Endodermal cell (in vitro differentiated cells): ENCODE measurements at regions not wholly inside any gene's neighbourhood (a gene's known extent, or its start where the extent isn't known, plus 50 kb on each side); places are given as distances from the start of the nearest gene placed in this dataset.
"Not testable (repeated sequence)": the region's sequence is repeated elsewhere in the genome, so short reads cannot be mapped to it uniquely, and the experiment has no call there.

Experiments used
- DNase-seq: peaks from one replicate; pipeline ENCODE4 v3.0.0-alpha.2; 2017
- H3K27ac ChIP-seq: 2 replicates; pipeline ENCODE4 v1.5.1; 2013; ENCODE audit warnings: mild to moderate bottlenecking, low read depth, low read length, moderate library complexity
- H3K27me3 ChIP-seq: 2 replicates; pipeline ENCODE4 v1.6.1; 2013; ENCODE audit warnings: mild to moderate bottlenecking, low read length, moderate library complexity; ENCODE audit not compliant: insufficient read depth, control insufficient read depth, poor library complexity, severe bottlenecking
- H3K36me3 ChIP-seq: 2 replicates; pipeline ENCODE4 v1.7.0; 2013; ENCODE audit warnings: mild to moderate bottlenecking, low read length, moderate library complexity; ENCODE audit not compliant: control insufficient read depth, insufficient read depth
- H3K4me1 ChIP-seq: one replicate; pipeline ENCODE4 v1.7.0; 2013; ENCODE audit warnings: low read length; ENCODE audit not compliant: control insufficient read depth, insufficient read depth
- H3K4me3 ChIP-seq: 2 replicates; pipeline ENCODE4 v1.5.1; 2013; ENCODE audit warnings: mild to moderate bottlenecking, low read length, moderate library complexity
- H3K9ac ChIP-seq: 2 replicates; pipeline ENCODE4 v1.6.1; 2013; ENCODE audit warnings: mild to moderate bottlenecking, low read length, moderate library complexity; ENCODE audit not compliant: poor library complexity, severe bottlenecking; ENCODE audit errors: extremely low read depth
- H3K9me3 ChIP-seq: 2 replicates; pipeline ENCODE4 v1.6.1; 2013; ENCODE audit warnings: mild to moderate bottlenecking, low read length, moderate library complexity; ENCODE audit not compliant: control insufficient read depth
- H3K27ac Mint-ChIP-seq: 2 replicates; pipeline ENCODE4 v1.8.0; 2020; ENCODE audit warnings: mixed read lengths
- H3K27me3 Mint-ChIP-seq: 2 replicates; pipeline ENCODE4 v1.8.0; 2021; ENCODE audit warnings: mild to moderate bottlenecking, mixed read lengths; ENCODE audit not compliant: insufficient read depth
- H3K36me3 Mint-ChIP-seq: 2 replicates; pipeline ENCODE4 v1.8.0; 2020; ENCODE audit warnings: low read depth, mixed read lengths
- H3K4me1 Mint-ChIP-seq: 2 replicates; pipeline ENCODE4 v1.8.0; 2020; ENCODE audit warnings: mixed read lengths
- H3K4me3 Mint-ChIP-seq: 2 replicates; pipeline ENCODE4 v1.8.0; 2020; ENCODE audit warnings: mild to moderate bottlenecking, moderate library complexity, mixed read lengths
- H3K9me3 Mint-ChIP-seq: 2 replicates; pipeline ENCODE4 v1.8.0; 2020; ENCODE audit warnings: mild to moderate bottlenecking, mixed read lengths
- CTCF ChIP-seq: fragments of 200-600 bp; sonication (generic); conservative IDR thresholded peaks from 2 replicates; pipeline ENCODE4 v1.5.0; 2021; ENCODE audit warnings: antibody characterized with exemption, mild to moderate bottlenecking
- WGBS, 2 experiments: methylation state at CpG; one replicate each; pipeline versions ENCODE4 v1.1.5 to v1.1.7; 2013; ENCODE audit warnings: missing lambda C conversion rate in 2 of 2, mixed read lengths in 1 of 2; ENCODE audit not compliant: insufficient coverage in 1 of 2, insufficient read length in 1 of 2; 5-methylcytosine and 5-hydroxymethylcytosine counted together

DNA sequence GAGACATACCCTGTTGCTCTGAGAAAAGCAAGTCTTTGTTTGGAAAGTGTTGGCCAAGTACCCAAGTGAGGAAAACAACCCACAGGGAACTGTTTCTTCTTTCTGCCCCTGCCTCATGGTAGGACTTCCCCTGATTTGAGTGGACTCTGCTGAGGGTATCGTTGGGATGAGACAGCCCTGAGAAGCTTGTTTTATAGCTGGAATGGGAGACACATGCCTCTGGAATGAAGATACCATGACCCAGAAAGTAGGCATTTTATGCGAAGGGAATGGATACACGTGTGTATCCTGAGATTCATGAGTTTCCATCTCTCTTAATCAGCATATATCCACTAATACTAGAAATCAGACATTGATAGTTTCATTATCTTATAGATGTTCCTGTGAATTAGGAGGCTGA, 382.3 kb downstream of the ATP23 start:
- Mint-ChIP-seq H3K4me3 (no peak overlapping the region), H3K9me3 (peaks cover 10% of the 10 kb centered on the region), H3K27me3 (peaks cover 29% of the 10 kb centered on the region), H3K36me3 (no peaks in the 10 kb centered on the region), H3K27ac (no peak overlapping the region), H3K4me1 (peaks cover 18% of the 10 kb centered on the region)
- no peak overlapping the region for H3K4me3 ChIP-seq
- H3K36me3 ChIP-seq: no peaks in the 10 kb centered on the region
- 83 to 98% methylated on average over 1 to 3 of the region's 3 CpGs for WGBS, 2 experiments
- DNase-seq: no peak
- H3K27me3 ChIP-seq: no peaks in the 10 kb centered on the region
- no peak for TF ChIP-seq CTCF
- H3K9me3 ChIP-seq: peaks cover 12% of the 10 kb centered on the region
- H3K27ac ChIP-seq: no peak overlapping the region
- no peak overlapping the region for H3K9ac ChIP-seq
- H3K4me1 ChIP-seq: peaks cover 2% of the 10 kb centered on the region

DNA sequence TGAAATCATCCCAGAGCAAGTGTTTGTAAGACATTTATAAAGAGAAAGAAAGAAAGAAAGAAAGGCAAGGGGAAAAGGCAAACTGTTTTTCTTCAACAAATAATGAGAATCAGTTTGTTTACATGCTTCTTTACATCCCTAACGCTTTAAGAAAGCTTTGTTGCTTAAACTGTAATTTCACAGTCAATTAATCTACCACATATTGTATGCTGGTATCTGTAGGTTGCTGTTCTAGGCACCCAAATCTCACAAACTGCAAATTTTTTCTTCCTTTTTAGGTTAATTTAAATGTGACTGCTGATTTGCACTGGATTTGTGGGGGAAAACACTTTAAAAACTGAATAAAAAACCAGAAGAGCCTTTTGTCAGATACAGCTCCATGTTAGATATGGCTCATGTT, 384.2 kb downstream of the ATP23 start:
- Mint-ChIP-seq H3K9me3 (no peaks in the 10 kb centered on the region), H3K36me3 (no peaks in the 10 kb centered on the region), H3K4me3 (no peak overlapping the region), H3K27me3 (peaks cover 29% of the 10 kb centered on the region), H3K4me1 (peaks cover 18% of the 10 kb centered on the region), H3K27ac (no peak overlapping the region)
- no peak for TF ChIP-seq CTCF
- H3K27me3 ChIP-seq: no peaks in the 10 kb centered on the region
- no peaks in the 10 kb centered on the region for H3K9me3 ChIP-seq
- H3K4me1 ChIP-seq: peaks cover 2% of the 10 kb centered on the region
- DNase-seq: no peak
- H3K4me3 ChIP-seq: no peak overlapping the region
- H3K9ac ChIP-seq: no peak overlapping the region
- 50% methylated on average over 1 of the region's 1 CpG; no CpG with 5 or more reads in 1 of the 2 experiments for WGBS, 2 experiments
- no peaks in the 10 kb centered on the region for H3K36me3 ChIP-seq
- H3K27ac ChIP-seq: no peak overlapping the region

GRCh38 chr12:58326534-58326933, 385.2 kb downstream of the ATP23 start:
- no peak for TF ChIP-seq CTCF
- Histone ChIP-seq H3K27ac (no peak overlapping the region), H3K36me3 (no peaks in the 10 kb centered on the region), H3K9ac (no peak overlapping the region), H3K9me3 (no peaks in the 10 kb centered on the region), H3K4me1 (peaks cover 2% of the 10 kb centered on the region), H3K27me3 (no peaks in the 10 kb centered on the region), H3K4me3 (no peak overlapping the region)
- Mint-ChIP-seq H3K27me3 (peaks cover 29% of the 10 kb centered on the region), H3K27ac (no peak overlapping the region), H3K4me3 (no peak overlapping the region), H3K9me3 (no peaks in the 10 kb centered on the region), H3K4me1 (peaks cover 18% of the 10 kb centered on the region), H3K36me3 (no peaks in the 10 kb centered on the region)
- no peak for DNase-seq
- 92 to 100% methylated on average over 1 to 3 of the region's 3 CpGs for WGBS, 2 experiments

- not testable (repeated sequence) for H3K27me3 Mint-ChIP-seq, H3K36me3 Mint-ChIP-seq, H3K4me3 Mint-ChIP-seq, H3K27ac Mint-ChIP-seq, H3K4me3 ChIP-seq, H3K4me1 ChIP-seq, DNase-seq, H3K27ac ChIP-seq, H3K9ac ChIP-seq, H3K27me3 ChIP-seq, H3K36me3 ChIP-seq, H3K9me3 Mint-ChIP-seq, H3K9me3 ChIP-seq, H3K4me1 Mint-ChIP-seq
- 88% methylated on average over 2 of the region's 5 CpGs; no CpG with 5 or more reads in 1 of the 2 experiments for WGBS, 2 experiments
These were observed 395.3 kb downstream of the ATP23 start for GRCh38 chr12:58336581-58337242.

DNA sequence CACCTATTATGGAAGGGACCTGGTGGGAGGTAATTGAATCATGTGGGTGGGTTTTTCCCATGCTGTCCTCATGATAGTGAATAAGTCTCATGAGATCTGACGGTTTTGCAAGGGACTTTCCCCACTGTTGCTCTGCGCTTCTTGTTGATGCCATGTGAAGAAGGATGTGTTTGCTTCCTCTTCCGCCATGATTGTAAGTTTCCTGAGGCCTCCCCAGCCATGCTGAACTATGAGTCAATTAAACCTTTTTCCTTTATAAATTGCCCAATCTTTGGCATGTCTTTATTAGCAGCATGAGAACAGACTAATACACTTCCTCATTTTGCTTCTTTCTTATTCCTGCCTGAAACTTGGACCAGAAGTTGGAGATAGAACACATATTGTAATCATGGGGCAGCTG, 396.2 kb downstream of the ATP23 start:
- not testable (repeated sequence) for H3K27ac Mint-ChIP-seq, DNase-seq, H3K4me1 ChIP-seq, H3K9me3 ChIP-seq, H3K9me3 Mint-ChIP-seq, H3K27ac ChIP-seq, H3K9ac ChIP-seq, H3K36me3 Mint-ChIP-seq, H3K27me3 Mint-ChIP-seq, H3K4me1 Mint-ChIP-seq, H3K4me3 Mint-ChIP-seq, H3K36me3 ChIP-seq, H3K4me3 ChIP-seq, H3K27me3 ChIP-seq
- 81 to 98% methylated on average over 2 to 3 of the region's 3 CpGs for WGBS, 2 experiments
